ENCODE measurements at regions not wholly inside any gene's neighbourhood (a gene's known extent, or its start where the extent isn't known, plus 50 kb on each side); places are given as distances from the start of the nearest gene placed in this dataset.

- TF ChIP-seq CTCF (IDR thresholded peaks at IDR 0.05): no peak
- no peak for TF ChIP-seq POLR2A (IDR thresholded peaks at IDR 0.05)
Measured at GRCh38 chr3:31391150-31391549, 141.6 kb upstream of the STT3B start.

Data from esophagus squamous epithelium (tissue), 4 donors.